Upper lobe of left lung (tissue), 4 donors: ENCODE measurements at regions not wholly inside any gene's neighbourhood (a gene's known extent, or its start where the extent isn't known, plus 50 kb on each side); places are given as distances from the start of the nearest gene placed in this dataset.

Source experiments
- CTCF ChIP-seq, 6 experiments: fragments of 450-650 bp in 4 of 6; fragments of 200-600 bp in 2 of 6; sonication (generic) in 2 of 6; IDR thresholded peaks; one replicate each; pipeline ENCODE4 v1.5.1; 2016 to 2019; ENCODE audit warnings: antibody characterized with exemption in 6 of 6
- POLR2A ChIP-seq, 4 donors: fragments of 450-650 bp; IDR thresholded peaks; one replicate each; pipeline ENCODE4 v1.5.1; 2016 to 2017; ENCODE audit warnings: antibody characterized with exemption in 4 of 4, mild to moderate bottlenecking in 2 of 4

DNA sequence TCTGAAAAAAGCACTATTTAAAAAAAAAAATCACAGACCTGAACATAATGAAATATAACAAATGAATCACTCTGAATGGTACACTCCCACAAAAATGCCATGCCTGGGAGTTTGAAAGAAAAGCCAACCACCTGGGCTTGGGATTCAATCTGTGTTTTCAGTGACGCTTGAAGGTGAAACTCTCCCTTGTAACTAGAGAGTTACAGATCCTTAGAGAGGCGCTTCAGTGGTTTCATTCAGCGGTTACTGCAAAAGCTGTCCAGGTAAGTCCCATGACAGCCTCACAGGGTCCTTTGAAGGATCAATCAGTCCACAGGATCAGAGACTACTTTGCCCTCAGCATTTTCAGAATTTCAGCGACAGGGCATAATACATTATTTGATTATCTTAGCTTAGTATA is 627.3 kb downstream of the IRS1 start:
- TF ChIP-seq CTCF (IDR thresholded peaks at IDR 0.05) (no peak), POLR2A (IDR thresholded peaks at IDR 0.05) (no peak)
